Fibroblast of skin of right biceps (primary cell): ENCODE measurements at regions not wholly inside any gene's neighbourhood (a gene's known extent, or its start where the extent isn't known, plus 50 kb on each side); places are given as distances from the start of the nearest gene placed in this dataset.

ENCODE experiments used
- DNase-seq: peaks from one replicate; pipeline ENCODE4 v3.0.0-alpha.2; 2013

- DNase-seq = no peak
Observed at GRCh38 chr3:72385167-72385566, 463.1 kb downstream of the SHQ1 start.

- DNase-seq = no peak
Observed at GRCh38 chr3:72384602-72385001, 463.6 kb downstream of the SHQ1 start.

GRCh38 chr3:72383883-72384282, 464.4 kb downstream of the SHQ1 start:
- DNase-seq = no peak

GRCh38 chr3:72383230-72383629, 465.0 kb downstream of the SHQ1 start:
- DNase-seq = no peak

GRCh38 chr3:72382460-72382859, 465.8 kb downstream of the SHQ1 start:
- DNase-seq = no peak

GRCh38 chr3:72381584-72381983, 466.7 kb downstream of the SHQ1 start:
- DNase-seq = no peak

GRCh38 chr3:72380711-72381493, 467.3 kb downstream of the SHQ1 start:
- no peak for DNase-seq

GRCh38 chr3:72380193-72380592, 468.1 kb downstream of the SHQ1 start:
- peak; percentile 26 for DNase-seq

GRCh38 chr3:72379500-72380187, 468.6 kb downstream of the SHQ1 start:
- no peak for DNase-seq

GRCh38 chr3:72378287-72378686, 470.0 kb downstream of the SHQ1 start:
- DNase-seq = no peak

GRCh38 chr3:72376956-72377710, 471.1 kb downstream of the SHQ1 start:
- no peak for DNase-seq

GRCh38 chr3:72375237-72376076, 472.8 kb downstream of the SHQ1 start:
- no peak for DNase-seq

GRCh38 chr3:72373139-72373538, 475.1 kb downstream of the SHQ1 start:
- no peak for DNase-seq

GRCh38 chr3:72372161-72372560, 476.1 kb downstream of the SHQ1 start:
- no peak for DNase-seq

GRCh38 chr3:72371431-72371830, 476.8 kb downstream of the SHQ1 start:
- no peak for DNase-seq

- no peak for DNase-seq
Observed at GRCh38 chr3:72370947-72371346, 477.3 kb downstream of the SHQ1 start.

GRCh38 chr3:72369681-72370080, 478.6 kb downstream of the SHQ1 start:
- no peak for DNase-seq

GRCh38 chr3:72368331-72368975, 479.8 kb downstream of the SHQ1 start:
- DNase-seq = peak; percentile 30

- no peak for DNase-seq
Observed at GRCh38 chr3:72361990-72362389, 486.3 kb downstream of the SHQ1 start.

GRCh38 chr3:72359743-72360142, 488.5 kb downstream of the SHQ1 start:
- no peak for DNase-seq

- DNase-seq = no peak
Observed at GRCh38 chr3:72355168-72355567, 493.1 kb downstream of the SHQ1 start.

GRCh38 chr3:72354486-72354885, 493.8 kb downstream of the SHQ1 start:
- DNase-seq = no peak
